NCI-H82 treated with DMSO at 0.1 percent for 48 hours (cell line): ENCODE measurements at regions not wholly inside any gene's neighbourhood (a gene's known extent, or its start where the extent isn't known, plus 50 kb on each side); places are given as distances from the start of the nearest gene placed in this dataset.
"Not testable (repeated sequence)": the region's sequence is repeated elsewhere in the genome, so short reads cannot be mapped to it uniquely, and the experiment has no call there.

Experiments used
- DNase-seq: peaks from one replicate; lab custom pipeline; 2025; ENCODE audit not compliant: unreplicated experiment; lab: John Stamatoyannopoulos, UW

DNA sequence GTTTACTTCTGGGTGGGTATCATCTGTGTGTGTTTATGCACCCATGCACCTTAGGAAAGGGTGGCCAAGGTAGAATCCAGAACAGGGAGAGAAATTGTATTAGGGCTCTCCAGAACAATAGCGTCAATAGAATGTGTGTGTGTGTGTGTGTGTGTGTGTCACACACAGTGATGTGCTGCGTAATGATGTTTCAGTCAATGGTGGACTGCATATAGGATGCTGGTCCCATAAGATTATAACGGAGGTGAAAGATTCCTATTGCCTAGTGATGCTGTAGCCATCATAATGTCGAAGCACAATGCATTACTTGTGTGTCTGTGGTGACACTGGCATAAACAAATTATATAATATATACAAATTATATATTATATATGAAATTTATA lies 69.3 kb upstream of the PRR23C start:
- DNase-seq: no peak

- DNase-seq: not testable (repeated sequence)
Measured at GRCh38 chr3:139116631-139117030, 71.9 kb upstream of the PRR23C start.

DNA sequence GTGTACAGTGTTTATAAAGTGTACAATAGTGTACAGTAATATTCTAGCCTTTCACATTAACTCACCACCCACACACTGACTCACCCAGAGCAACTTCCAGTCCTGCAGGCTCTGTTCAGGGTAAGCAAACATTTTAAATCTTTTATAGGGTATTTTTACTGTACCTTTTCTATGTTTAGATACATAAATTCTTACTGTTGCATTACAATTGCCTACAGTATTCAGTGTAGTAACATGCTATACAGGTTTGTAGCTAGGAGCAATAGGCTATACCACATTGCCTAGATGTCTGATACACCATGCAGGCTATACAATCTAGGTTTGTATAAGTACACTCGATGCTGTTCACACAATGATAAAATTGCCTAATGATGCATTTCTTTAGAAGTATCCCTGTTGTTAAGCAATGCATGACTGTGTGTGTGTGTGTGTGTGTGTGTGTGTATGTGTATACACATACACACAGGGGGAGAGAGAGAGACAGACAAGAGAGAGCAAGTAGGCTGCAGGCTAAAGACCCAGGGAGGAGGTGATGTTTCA lies 72.5 kb upstream of the PRR23C start:
- no peak for DNase-seq

GRCh38 chr3:139117883-139118760 lies 73.4 kb upstream of the PRR23C start:
- DNase-seq: no peak

- no peak for DNase-seq
Measured at GRCh38 chr3:139118835-139119234, 74.1 kb upstream of the PRR23C start.

GRCh38 chr3:139119331-139120025 lies 74.8 kb upstream of the PRR23C start:
- no peak for DNase-seq

DNA sequence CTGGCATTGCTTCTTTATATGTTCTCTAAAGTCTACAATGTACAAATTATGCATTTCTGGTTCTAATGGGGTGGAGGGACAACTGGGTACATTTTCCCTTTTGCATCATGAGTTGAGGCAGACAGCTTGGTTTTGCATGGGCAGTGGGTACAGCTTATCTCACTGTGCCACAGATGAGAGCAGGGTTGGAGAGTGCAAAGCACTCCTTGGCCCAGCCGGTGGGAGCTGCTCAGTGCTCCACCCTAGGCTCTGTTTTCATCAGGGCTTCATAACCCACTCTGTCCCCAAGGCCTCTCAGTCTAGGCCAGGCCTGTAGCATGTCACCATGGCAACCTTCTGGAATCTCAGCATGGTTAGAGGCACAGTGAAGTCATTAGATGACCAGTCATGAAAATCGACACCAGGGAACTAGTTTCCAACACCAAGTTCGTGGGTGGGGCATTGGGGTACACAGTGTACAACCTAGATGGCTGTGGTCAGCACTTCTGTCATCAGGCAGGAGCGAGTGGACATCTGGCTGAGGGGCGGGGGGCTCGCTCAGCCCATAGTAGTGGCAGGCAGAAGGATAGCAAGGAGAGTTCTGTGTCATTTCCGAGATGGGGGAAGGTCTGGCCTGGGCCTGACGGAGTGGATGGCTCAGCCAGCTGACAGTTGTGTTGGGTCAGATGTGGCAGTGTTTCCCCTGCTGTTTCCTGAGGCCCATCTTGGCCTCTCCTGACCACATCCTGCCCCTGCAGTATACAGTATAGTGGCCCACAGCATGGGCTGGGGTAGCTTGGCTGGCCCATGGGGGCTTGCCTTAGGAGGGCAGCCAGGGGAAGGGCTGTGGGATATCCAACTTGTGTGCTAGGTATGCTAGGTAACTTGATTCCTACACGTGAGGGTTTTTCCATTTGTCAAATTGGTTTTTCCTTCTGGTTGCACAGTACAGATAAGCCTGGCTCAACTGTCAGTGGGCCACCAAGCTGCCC lies 75.7 kb upstream of the PRR23C start:
- DNase-seq: no peak

GRCh38 chr3:139121513-139122220 lies 77.0 kb upstream of the PRR23C start:
- no peak for DNase-seq

- DNase-seq: no peak
Measured at GRCh38 chr3:139122221-139122581, 77.5 kb upstream of the PRR23C start.

DNA sequence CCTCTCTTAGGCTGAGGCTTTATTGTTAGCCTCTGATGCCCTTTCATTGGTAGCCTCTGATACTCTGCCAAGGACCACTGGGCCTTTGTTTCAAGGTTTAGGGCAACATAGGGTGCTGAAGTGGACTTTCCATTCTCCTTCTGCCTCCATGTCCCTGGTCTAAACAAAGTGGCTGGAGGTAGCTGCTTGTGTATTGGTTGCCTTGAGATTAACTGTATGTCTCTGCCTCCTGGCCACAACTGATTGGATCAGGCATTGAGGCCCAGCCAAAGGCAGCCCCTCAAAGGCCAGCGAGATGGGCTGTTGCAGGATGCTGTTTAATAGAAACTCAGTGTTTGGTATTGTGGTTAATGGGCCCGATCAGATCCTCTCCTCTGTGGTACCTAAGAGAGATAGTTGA lies 77.9 kb upstream of the PRR23C start:
- no peak for DNase-seq

- DNase-seq: no peak
Measured at GRCh38 chr3:139123377-139124095, 78.8 kb upstream of the PRR23C start.

DNA sequence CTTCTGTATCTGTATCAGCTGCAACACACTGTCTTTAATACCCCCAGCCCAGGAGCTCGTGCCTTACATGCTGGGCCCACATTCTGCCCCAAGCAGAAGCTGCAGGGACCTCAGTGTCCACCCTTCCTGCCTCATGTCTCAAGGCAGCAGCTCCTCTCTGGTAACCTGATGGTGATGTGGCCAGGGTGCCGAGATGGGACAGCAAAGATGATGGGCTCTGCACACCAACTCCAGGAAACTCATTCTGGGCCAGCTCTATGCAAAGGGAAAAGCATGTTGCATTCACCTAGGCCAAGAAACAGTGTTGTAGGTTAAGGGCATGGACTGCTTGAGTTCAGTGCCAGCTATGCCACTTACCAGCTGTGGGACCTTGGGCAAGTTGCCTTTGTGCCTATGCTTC lies 79.5 kb upstream of the PRR23C start:
- no peak for DNase-seq

DNA sequence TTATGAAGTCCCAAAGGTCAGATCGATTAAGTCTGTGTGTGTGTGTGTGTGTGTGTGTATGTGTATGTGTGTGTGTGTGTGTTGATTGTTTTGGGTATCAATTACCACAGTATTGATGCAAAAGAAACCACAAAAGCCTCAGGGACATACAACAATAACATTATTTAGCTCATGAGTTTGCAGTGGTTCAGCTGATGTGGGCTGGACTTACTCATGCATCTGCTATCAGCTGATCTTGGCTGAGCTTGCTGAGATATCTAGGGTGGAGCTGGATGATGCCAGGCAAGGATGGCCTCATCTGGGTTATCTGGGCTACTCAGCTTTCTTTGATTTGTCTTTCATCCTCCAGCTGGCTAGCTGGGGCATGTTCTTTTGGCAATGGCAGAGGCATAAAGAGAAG lies 82.4 kb upstream of the PRR23C start:
- no peak for DNase-seq

GRCh38 chr3:139127629-139128028 lies 82.9 kb upstream of the PRR23C start:
- not testable (repeated sequence) for DNase-seq

DNA sequence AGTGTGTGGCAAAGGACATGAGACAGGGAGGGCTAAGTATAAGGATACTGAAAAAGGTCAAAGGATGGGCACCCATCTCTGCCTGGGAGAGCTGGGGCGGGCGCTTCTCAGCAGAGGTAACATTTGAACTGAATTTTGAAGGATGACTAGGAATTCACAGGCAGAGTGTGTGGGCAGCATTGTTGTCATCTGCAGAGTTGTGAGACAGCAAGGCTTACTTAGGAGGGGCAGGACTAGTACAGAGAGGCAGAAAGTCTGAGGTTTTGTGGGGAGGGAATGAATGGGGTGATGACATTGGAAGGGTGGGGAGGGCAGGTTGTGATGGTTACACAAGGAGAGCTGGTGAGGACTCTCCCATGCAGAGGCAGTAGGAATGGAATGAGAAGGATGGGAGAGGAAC lies 84.1 kb upstream of the PRR23C start:
- DNase-seq: no peak

- DNase-seq: no peak
Measured at GRCh38 chr3:139129892-139130291, 85.2 kb upstream of the PRR23C start.

DNA sequence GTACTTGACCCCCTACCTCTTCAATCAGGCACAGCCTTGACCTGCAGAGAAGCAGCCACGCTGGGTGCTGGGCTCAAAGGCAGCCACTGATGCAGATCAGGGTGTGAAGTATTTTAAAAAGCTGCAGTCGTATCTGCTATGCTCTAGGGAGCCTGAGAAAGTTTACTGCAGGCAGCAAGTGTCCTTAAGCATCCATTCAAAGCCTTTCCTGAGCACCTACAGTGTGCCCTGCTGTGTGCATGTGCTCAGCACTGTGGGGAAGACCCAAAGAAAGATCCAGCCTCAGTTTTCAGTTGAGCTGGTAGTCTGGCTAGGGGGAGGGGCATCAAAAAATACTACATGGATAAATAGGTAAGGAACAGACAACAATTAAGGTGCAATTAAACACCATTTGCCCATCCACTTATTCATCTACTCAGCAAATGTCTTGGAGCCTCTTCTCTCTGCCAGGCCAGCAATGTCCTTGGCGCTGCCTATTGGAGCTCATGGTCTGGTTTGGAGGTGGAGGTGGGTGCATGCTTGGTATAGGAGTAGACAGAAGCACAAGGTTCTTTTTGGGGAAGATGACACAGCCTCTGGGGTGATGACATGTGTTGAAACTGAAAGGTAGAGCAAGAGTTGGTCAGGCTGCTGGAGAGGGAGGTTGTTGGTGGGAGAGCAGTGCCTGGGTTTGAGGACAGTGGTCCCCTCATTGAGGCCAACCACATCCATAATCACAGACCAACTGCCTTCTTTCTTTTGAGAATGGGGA lies 85.9 kb upstream of the PRR23C start:
- no peak for DNase-seq

DNA sequence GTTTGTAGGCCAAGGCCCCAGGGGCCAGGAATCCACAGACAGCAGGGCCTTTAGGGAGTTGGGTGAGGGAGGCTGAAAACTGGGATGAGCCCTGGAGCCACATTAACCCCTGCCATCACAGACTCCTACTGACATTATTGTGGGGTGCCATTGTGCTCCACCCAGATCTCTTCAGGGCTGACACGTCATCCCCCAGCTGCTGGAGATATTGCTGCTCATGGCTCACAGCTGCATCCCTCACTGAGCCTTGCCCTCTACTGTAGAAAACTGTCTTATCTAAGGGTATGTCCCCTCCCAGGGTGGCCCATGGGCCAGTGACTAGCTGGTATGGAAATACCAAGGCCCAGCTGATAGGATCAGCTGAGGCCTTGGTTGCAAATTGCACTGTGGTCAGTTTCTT lies 87.3 kb upstream of the PRR23C start:
- no peak for DNase-seq

DNA sequence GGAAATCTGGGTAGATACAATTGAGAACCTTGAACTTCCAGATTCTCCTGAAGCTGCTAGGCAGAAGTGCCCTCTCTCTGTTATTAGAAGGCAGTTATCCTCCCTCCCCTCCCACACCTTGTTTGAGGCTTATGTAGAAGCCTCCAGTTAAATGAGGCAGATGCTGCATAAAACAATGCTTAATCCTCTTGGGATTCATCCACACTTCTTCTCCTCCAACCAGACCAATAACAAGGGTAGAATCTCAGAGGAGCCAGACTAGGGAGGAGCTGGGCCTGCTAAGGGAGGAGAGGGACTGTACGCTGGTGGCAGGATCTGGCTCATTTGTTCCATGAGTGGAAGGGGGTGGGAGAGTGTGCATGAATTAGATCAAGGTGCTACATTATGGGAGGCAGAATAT lies 88.3 kb upstream of the PRR23C start:
- peak; percentile 80 for DNase-seq
